NCI-H1930 (cell line): ENCODE measurements at regions not wholly inside any gene's neighbourhood (a gene's known extent, or its start where the extent isn't known, plus 50 kb on each side); places are given as distances from the start of the nearest gene placed in this dataset.

Experiments used
- DNase-seq, 2 experiments: peaks; one replicate each; lab custom pipeline; 2025; lab: John Stamatoyannopoulos, UW

- DNase-seq, result no peak
Measured at GRCh38 chr1:73953586-73953985, 244.4 kb downstream of the LRRIQ3 start.

DNA sequence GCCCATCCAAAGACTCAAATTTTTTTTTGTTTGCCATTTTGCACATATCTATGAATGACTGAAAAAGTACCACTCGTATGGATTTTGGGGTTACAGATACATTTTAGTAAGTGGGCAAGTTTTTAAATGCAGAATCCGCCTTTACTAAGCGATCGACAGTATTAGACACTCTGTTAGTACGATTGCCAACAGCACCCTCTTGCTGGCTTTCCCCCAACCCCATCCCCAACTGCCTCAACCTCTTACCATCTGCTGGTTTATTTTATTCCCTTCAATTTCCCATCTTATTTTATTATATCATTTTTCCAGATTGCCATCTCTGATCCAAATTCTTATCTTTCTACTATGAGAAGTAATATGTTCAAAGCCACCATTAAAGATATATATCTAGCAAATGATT is 244.8 kb downstream of the LRRIQ3 start:
- no peak for DNase-seq

DNA sequence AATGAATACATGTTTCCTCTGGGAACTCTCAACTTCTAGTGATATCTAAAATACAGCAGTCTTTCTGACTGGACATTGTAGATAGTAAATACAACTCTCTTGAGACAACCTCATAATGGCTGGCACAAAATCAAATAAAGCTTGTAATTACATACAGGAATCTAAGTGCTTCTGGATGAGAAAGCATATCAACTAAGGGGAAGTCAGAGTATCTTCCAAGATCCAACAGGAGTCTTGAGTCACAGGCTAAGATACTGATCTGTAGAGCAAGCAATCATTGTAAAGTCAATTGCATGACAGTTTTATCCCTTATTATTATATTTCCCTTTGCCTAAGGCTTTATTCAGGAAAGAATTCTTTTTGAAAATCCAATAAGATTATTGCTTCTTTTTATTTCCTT is 249.9 kb downstream of the LRRIQ3 start:
- no peak for DNase-seq

DNA sequence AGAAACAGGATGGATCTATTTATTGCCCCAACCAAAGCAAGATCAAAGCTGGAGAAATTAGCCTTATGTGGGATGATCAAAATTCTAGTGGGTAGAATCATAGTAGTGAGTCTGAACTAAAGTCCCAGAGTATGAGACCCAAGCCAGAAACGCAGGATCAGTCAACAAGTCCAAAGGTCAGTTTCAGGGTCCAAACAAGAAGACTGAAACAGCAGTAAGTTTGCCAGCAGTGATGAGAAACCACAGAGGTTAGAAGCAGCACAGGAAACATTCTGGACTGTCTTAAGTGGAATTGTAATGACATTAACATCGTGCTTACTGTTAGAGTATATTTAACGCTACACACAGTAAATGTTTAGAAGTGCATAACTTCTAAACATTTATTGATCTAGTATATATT is 251.0 kb downstream of the LRRIQ3 start:
- no peak for DNase-seq

DNA sequence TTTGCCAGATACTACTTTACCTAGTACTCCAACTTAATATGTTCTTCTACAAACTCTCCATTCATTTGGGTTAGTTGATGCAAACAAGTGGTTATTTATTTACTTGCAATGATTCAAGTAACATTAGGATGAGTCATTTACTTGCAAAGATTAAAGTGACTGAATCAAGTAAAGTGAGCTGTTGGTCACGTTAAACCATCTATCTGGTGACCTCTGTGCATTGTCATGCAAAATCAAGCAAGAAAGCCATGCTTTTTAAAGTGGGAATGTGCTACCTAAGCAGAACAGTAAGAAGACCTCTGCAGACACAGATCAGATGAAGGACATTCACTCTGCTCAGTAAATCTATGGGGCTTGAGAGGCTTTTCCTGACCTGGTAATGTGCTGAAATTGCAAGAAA is 254.7 kb downstream of the LRRIQ3 start:
- DNase-seq, result no peak

- no peak for DNase-seq
Measured at GRCh38 chr1:73930293-73930692, 267.7 kb downstream of the LRRIQ3 start.

DNA sequence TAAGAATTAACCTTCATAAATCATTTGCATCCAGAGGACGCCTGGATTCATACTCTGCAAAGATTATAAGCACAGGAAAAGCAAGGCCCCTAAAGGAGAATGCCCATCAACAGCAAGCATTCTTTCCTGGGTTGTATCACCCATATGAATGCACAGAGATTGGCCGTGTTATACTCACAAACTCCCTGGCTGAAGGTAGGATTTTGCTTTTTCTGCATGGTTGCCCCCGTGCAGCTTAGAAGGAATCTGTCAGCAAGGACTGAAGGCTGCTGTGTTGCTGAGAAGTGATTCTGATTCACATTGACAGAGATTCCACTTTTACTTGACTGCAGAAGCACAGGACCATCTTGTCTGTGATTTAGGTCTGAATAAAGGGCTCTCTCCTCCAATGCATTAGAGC is 283.0 kb downstream of the LRRIQ3 start:
- peak in 1 of 2 experiments; percentile 7 for DNase-seq

DNA sequence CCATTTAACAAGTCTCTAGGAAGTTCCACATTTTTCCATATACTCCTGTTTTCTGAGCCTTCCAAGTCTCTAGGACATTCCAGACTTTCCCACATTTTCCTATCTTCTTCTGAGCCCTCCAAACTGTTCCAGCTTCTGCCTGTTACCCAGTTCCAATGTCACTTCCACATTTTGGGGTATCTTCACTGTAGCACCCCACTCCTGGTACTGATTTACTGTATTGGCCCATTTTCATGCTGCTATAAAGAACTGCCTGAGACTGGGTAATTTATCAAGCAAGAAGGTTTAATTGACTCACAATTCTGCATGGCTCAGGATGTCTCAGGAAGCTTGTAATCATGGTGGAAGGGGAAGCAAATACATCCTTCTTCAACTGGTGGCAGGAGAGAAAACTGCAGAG is 285.0 kb downstream of the LRRIQ3 start:
- no peak for DNase-seq

DNA sequence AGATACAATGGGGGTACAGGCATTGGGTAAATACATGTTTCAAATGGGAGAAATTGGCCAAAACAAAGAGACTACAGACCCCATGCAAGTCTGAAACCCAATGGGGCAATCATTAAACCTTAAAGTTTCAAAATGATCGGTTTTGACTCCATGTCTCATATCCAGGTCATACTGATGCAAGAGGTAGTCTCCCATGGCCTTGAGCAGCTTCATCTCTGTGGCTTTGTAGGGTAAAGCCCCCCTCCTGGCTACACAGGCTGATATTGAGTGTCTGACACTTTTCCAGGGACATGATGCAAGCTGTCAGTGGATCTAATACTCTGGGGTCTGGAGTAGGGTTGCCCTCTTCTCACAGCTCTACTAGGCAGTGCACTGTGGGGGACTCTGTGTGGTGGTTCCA is 286.1 kb downstream of the LRRIQ3 start:
- no peak for DNase-seq

GRCh38 chr1:73910466-73910865 is 287.5 kb downstream of the LRRIQ3 start:
- no peak for DNase-seq

DNA sequence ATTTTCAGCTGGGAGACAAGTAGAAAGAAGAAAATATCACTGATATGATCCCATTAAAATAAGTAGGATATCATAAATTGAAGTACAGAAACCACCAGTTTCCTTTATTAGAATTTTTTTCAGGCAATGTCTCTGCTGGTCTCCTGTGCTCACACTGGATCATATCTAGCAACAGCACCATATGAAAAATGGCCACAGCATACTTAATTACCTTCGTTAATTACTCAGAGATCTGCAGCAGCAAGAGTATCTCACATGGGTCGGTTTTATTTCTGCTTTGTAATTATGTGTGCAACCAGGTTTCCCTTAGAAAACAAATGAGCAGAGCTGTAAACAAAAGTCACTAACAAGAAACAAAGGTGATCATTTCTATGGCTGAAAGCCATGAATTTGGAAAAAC is 287.9 kb downstream of the LRRIQ3 start:
- DNase-seq, result no peak

DNA sequence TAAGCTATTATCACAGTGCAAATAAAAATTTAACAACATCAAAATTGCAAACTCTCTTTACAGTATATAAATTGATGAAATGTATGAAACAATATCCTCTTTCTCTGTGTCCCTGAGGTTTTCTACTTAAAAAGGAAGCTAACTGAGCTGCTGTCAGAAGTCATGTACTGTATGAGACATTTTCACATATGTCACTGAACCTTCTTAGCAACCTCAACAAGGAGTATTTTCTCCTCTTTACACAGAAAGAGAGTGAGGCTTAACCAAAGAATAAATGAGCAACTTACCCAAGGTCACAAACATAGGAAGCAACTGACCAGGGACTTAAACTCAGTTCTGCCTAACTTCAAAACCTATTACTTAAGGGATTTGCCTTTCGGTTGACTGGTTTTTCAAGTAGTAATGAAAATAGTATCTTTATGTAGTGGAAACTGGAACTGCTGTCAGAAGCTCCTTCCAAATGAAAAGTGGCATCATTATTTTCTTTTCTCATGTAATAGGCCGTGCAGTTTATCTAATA is 288.9 kb downstream of the LRRIQ3 start:
- no peak for DNase-seq

DNA sequence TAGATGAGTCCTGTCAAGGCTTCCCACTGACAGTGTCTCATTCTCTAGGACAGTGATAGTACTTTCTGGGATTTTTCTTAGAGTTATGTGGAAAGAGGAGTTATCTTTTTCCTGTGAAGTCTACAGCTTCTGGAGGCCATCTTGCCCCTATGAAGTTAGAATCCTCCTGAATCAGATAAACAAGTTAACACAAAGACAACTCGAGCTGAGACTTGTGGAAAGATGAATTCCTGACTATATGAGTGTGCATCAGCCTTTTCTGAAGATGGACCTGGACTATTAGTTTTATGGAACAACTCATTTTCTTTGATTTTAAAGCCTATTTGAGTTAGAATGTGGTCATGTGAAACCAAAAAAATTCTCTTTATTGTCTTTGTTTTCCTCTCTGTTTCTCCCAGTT is 290.9 kb downstream of the LRRIQ3 start:
- DNase-seq, result no peak

DNA sequence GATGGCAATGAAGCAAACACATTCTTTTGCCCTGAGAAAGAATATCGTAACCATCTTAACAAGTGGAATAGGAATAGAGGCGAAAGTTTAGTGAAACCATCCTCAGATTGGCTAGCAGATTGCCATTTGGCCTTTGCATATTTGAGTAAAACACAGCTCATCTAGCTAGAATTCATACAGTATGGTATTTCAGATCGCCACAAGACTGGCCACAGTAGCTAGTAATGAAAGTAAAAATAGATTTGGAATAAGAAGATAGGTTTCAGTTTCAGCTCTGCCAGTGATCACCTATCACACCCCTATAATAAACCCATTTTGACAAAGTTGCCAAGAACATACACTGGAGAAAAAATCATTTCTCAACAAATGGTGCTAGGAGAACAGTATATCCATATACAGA is 294.9 kb downstream of the LRRIQ3 start:
- no peak for DNase-seq

GRCh38 chr1:73901738-73902137 is 296.2 kb downstream of the LRRIQ3 start:
- DNase-seq, result no peak

- DNase-seq, result no peak
Measured at GRCh38 chr1:73899311-73899710, 298.7 kb downstream of the LRRIQ3 start.

- DNase-seq, result no peak
Measured at GRCh38 chr1:73898540-73898939, 299.4 kb downstream of the LRRIQ3 start.

DNA sequence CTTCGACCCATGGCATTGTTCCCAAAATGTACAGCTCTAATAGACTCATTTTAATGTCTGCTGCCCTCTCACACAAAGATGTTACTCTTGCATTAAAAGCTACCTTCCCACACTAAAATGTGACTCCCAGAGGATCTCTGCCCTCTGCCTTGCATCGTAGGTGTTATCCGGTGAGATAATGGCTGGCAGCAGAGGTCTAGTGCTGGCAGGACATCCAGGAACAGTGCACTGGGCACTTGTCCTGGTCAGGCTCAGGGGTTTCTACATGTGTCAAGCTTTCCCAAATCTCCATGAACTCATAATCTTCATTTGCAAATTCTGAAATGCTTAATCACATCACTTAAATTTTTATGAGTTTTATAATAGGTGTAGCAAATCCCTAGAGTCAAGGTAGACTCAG is 310.6 kb downstream of the LRRIQ3 start:
- DNase-seq, result no peak

- no peak for DNase-seq
Measured at GRCh38 chr1:73886716-73887115, 311.3 kb downstream of the LRRIQ3 start.

DNA sequence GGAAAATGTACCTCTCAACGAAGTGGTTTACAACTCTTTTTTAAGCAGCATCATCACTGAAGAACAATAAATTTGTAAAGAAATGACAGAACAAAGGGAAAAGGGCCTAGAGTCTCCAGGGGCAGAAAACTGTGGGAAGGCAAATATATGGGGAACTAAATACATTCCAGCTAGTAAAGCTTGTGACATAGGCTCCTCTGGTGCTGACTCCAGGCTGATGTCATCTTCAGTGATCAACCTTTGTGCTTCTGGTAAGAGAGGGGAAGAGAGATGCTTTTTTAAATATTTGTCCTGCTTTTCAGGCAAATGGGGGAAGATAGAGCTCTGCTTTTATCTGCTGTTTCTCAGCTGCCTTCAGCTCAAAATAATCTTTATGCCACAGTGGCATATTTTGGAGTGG is 323.2 kb downstream of the LRRIQ3 start:
- no peak for DNase-seq

DNA sequence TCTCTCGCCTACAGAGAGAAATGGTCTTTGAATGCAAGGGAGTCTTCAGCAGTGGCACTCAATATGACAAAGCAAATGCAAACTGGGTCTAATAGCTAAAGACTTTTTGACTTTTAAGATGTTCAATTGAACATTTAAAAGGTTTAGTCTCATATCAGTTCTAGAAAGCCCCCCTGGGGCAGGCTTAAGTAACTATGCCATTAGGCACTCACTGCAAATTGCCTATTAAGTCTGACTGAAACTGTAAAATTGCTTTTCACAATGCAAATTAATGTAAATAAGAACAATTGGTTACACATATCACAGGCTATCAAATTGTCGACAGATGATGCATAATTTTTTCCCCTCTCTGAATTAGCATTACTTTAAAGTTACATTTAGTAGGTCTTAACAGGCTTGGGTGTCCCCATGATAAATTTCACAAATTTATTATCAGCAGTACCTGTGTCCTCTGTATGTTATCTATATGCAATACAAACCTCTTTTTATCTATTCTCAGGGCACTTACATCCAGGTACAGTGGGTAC is 329.1 kb downstream of the LRRIQ3 start:
- no peak for DNase-seq

GRCh38 chr1:73862355-73862754 is 335.6 kb downstream of the LRRIQ3 start:
- DNase-seq, result no peak

DNA sequence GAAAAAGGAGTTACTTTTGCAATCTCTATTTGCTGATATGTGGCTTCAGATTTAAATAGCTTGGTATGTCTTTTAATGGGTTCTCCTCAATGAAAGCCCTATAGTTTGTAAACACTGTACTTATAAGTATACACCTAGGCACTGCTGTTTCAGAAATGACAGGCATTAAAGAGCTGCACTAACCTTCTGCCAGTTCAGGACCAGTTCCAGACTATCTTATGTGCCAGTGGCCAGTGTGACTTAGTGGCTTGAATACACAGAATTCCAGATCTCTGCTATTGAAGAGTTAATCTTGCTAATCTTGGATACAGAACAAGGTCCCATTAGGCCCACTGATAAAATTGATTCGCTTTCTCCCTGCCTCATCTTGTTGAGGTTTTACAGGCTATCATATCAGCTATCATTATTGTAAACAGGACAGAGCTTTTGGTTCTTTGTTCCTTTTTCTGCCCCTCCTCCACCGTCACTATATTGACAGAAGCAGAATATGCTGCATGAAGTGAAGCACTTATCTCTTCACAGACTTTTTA is 337.5 kb downstream of the LRRIQ3 start:
- DNase-seq, result no peak

DNA sequence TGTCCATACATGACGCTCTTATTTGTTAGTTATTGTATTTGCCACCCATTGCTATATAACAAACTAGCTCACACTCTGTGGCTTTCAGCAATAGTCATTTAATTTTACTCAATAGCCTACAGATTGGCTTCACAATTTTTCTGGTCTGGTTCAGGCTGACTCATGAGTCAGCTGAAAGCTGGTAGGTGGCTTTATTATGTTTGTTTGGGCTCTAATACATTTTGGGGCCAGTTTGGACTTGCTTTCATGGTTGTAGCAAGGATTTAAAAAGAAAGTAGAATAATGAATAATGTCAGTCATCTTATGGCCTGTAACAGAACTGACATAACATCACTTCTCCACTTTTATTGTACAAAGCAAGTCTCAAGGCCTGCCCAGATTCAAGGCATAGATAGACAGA is 338.7 kb downstream of the LRRIQ3 start:
- no peak for DNase-seq
